Astrocyte (in vitro differentiated cells and primary cell): ENCODE measurements at regions not wholly inside any gene's neighbourhood (a gene's known extent, or its start where the extent isn't known, plus 50 kb on each side); places are given as distances from the start of the nearest gene placed in this dataset.

Source experiments
- DNase-seq: peaks from one replicate; pipeline ENCODE4 v3.0.0-alpha.2; 2010; ENCODE audit warnings: low read depth
- FAIRE-seq: peaks from 2 replicates; lab custom pipeline; 2011; peaks lifted over from hg19 to GRCh38; lab: Jason Lieb, UNC
- H2AFZ ChIP-seq: 2 replicates; pipeline ENCODE4 v1.6.0; 2012; ENCODE audit warnings: low read depth, low read length, inconsistent platforms
- H3K27ac ChIP-seq: 2 replicates; pipeline ENCODE4 v1.5.1; 2011; ENCODE audit warnings: low read depth, low read length, inconsistent platforms
- H3K27me3 ChIP-seq: 2 replicates; pipeline ENCODE4 v1.6.0; 2011; ENCODE audit warnings: low read length, inconsistent platforms; ENCODE audit not compliant: insufficient read depth
- H3K36me3 ChIP-seq: 2 replicates; pipeline ENCODE4 v1.5.1; 2011; ENCODE audit warnings: low read length, inconsistent platforms; ENCODE audit not compliant: insufficient read depth
- H3K4me1 ChIP-seq: 2 replicates; pipeline ENCODE4 v1.5.1; 2011; ENCODE audit warnings: low read length, inconsistent platforms; ENCODE audit not compliant: insufficient read depth
- H3K4me2 ChIP-seq: 2 replicates; pipeline ENCODE4 v1.6.0; 2012; ENCODE audit warnings: low read length, inconsistent platforms
- H3K4me3 ChIP-seq: 2 replicates; pipeline ENCODE4 v1.5.1; 2011; ENCODE audit warnings: low read depth, mild to moderate bottlenecking, low read length, inconsistent platforms; ENCODE audit not compliant: insufficient read depth
- H3K79me2 ChIP-seq: 2 replicates; pipeline ENCODE4 v1.6.0; 2012; ENCODE audit warnings: mild to moderate bottlenecking, low read length, inconsistent platforms; ENCODE audit not compliant: insufficient read depth
- H3K9ac ChIP-seq: 2 replicates; pipeline ENCODE4 v1.6.0; 2012; ENCODE audit warnings: mild to moderate bottlenecking, low read length, inconsistent platforms
- H3K9me3 ChIP-seq: 2 replicates; pipeline ENCODE4 v1.5.1; 2012; ENCODE audit warnings: low read depth, mild to moderate bottlenecking, low read length, inconsistent platforms; ENCODE audit not compliant: insufficient read depth
- H4K20me1 ChIP-seq: 2 replicates; pipeline ENCODE4 v1.6.0; 2012; ENCODE audit warnings: low read length, inconsistent platforms; ENCODE audit not compliant: insufficient read depth
- H3K27ac Mint-ChIP-seq: one replicate; pipeline ENCODE4 v1.8.0; 2021; ENCODE audit warnings: mild to moderate bottlenecking, mixed read lengths; ENCODE audit not compliant: unreplicated experiment
- H3K27me3 Mint-ChIP-seq: one replicate; pipeline ENCODE4 v1.8.0; 2021; ENCODE audit warnings: low read depth, mixed read lengths; ENCODE audit not compliant: unreplicated experiment
- H3K36me3 Mint-ChIP-seq: one replicate; pipeline ENCODE4 v1.8.0; 2021; ENCODE audit warnings: low read depth, mixed read lengths; ENCODE audit not compliant: unreplicated experiment
- H3K4me1 Mint-ChIP-seq: one replicate; pipeline ENCODE4 v1.8.0; 2021; ENCODE audit warnings: low read depth, mixed read lengths; ENCODE audit not compliant: unreplicated experiment
- H3K4me3 Mint-ChIP-seq: one replicate; pipeline ENCODE4 v1.8.0; 2021; ENCODE audit warnings: mild to moderate bottlenecking, moderate library complexity, mixed read lengths; ENCODE audit not compliant: unreplicated experiment
- H3K9me3 Mint-ChIP-seq: one replicate; pipeline ENCODE4 v1.8.0; 2021; ENCODE audit warnings: mild to moderate bottlenecking, mixed read lengths; ENCODE audit not compliant: unreplicated experiment
- CTCF ChIP-seq: IDR thresholded peaks from 2 replicates; pipeline ENCODE4 v1.5.1; 2011; ENCODE audit warnings: low read depth, mild to moderate bottlenecking, inconsistent platforms, low read length, moderate library complexity; ENCODE audit not compliant: insufficient read depth
- EZH2 ChIP-seq: IDR thresholded peaks from 2 replicates; pipeline ENCODE4 v1.6.1; 2012; ENCODE audit warnings: mild to moderate bottlenecking, low read length, inconsistent platforms; ENCODE audit not compliant: insufficient read depth

- TF ChIP-seq CTCF (no peak), EZH2 (no peak)
- Histone ChIP-seq H3K79me2 (no peaks in the 10 kb centered on the region), H3K36me3 (no peaks in the 10 kb centered on the region), H3K4me3 (no peak overlapping the region), H3K9me3 (no peaks in the 10 kb centered on the region), H2AFZ (no peak overlapping the region), H3K4me2 (no peak overlapping the region), H3K9ac (no peak overlapping the region), H3K27me3 (no peaks in the 10 kb centered on the region), H3K27ac (no peak overlapping the region), H4K20me1 (no peaks in the 10 kb centered on the region), H3K4me1 (no peaks in the 10 kb centered on the region)
- DNase-seq (no peak), FAIRE-seq (no peak)
- Mint-ChIP-seq H3K4me3 (no peak overlapping the region), H3K4me1 (peaks cover 4% of the 10 kb centered on the region), H3K9me3 (no peaks in the 10 kb centered on the region), H3K27ac (no peak overlapping the region), H3K27me3 (peaks cover 3% of the 10 kb centered on the region), H3K36me3 (no peaks in the 10 kb centered on the region)
These were observed 298.9 kb upstream of the PUDP start for GRCh38 chrX:7446815-7447214.

DNA sequence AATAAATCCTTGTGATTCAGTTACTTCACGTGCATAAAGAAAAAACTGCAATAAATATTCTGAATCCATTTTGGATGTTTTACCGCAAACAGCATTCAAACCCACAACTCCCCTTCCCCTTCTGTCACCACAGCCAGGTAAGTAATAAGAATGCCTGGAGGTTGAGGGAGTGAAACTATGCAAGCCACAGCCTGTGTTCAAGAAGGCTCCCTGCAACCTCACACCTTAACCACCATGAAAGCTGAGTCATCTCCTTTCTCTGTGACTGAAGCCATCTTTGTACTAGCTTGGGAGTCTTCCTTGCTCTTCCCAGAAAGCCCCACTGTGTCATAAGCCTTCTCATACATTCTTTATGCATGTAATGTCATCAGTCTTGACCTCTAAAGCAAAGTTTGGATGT is 297.0 kb upstream of the PUDP start:
- Histone ChIP-seq H3K9me3 (no peaks in the 10 kb centered on the region), H2AFZ (no peak overlapping the region), H3K4me3 (no peak overlapping the region), H3K27ac (no peak overlapping the region), H3K4me1 (no peaks in the 10 kb centered on the region), H4K20me1 (no peaks in the 10 kb centered on the region), H3K4me2 (no peak overlapping the region), H3K9ac (no peak overlapping the region), H3K27me3 (no peaks in the 10 kb centered on the region), H3K79me2 (no peaks in the 10 kb centered on the region), H3K36me3 (no peaks in the 10 kb centered on the region)
- Mint-ChIP-seq H3K4me1 (peaks cover 4% of the 10 kb centered on the region), H3K9me3 (no peaks in the 10 kb centered on the region), H3K4me3 (no peak overlapping the region), H3K27me3 (peaks cover under 1% of the 10 kb centered on the region), H3K36me3 (no peaks in the 10 kb centered on the region), H3K27ac (no peak overlapping the region)
- no peak for DNase-seq
- no peak for TF ChIP-seq EZH2
- no peak for TF ChIP-seq CTCF
- no peak for FAIRE-seq

DNA sequence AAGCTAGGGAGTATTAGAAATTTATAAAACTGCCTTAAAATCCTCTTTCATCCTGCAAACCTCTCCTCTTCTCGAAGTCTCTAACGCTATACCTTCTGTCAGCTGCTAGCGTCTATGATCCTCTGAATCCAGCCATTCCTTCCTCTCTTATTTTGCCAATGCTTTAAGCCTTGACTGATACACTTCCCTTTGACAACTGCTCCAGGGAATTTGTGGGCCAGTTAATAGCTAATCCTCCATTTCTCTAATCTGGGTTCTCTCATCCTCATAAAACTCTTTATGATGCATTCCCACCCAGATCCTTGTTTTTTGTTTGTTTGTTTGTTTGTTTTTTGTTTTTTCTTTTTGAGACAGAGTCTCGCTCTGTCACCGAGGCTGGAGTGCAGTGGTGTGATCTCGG is 293.6 kb upstream of the PUDP start:
- Histone ChIP-seq H3K27me3 (no peaks in the 10 kb centered on the region), H3K4me3 (no peak overlapping the region), H3K36me3 (no peaks in the 10 kb centered on the region), H3K79me2 (no peaks in the 10 kb centered on the region), H3K9me3 (no peaks in the 10 kb centered on the region), H3K4me1 (no peaks in the 10 kb centered on the region), H3K4me2 (no peak overlapping the region), H3K9ac (no peak overlapping the region), H2AFZ (no peak overlapping the region), H4K20me1 (no peaks in the 10 kb centered on the region), H3K27ac (no peak overlapping the region)
- H3K4me3 Mint-ChIP-seq: no peak overlapping the region
- no peaks in the 10 kb centered on the region for H3K36me3 Mint-ChIP-seq
- FAIRE-seq (no peak), DNase-seq (no peak)
- TF ChIP-seq EZH2 (no peak), CTCF (no peak)
- H3K27me3 Mint-ChIP-seq: no peaks in the 10 kb centered on the region
- no peaks in the 10 kb centered on the region for H3K9me3 Mint-ChIP-seq
- H3K27ac Mint-ChIP-seq: no peak overlapping the region
- H3K4me1 Mint-ChIP-seq: peaks cover 5% of the 10 kb centered on the region
